Ishikawa (cell line): ENCODE measurements at regions not wholly inside any gene's neighbourhood (a gene's known extent, or its start where the extent isn't known, plus 50 kb on each side); places are given as distances from the start of the nearest gene placed in this dataset.

Source experiments
- CREB1 ChIP-seq: IDR thresholded peaks from 2 replicates; pipeline ENCODE4 v1.6.1; 2012; ENCODE audit warnings: low read depth
- EGR1 ChIP-seq: IDR thresholded peaks from 2 replicates; pipeline ENCODE4 v1.6.1; 2012
- EP300 ChIP-seq: IDR thresholded peaks from 2 replicates; pipeline ENCODE4 v1.6.1; 2012; ENCODE audit warnings: borderline replicate concordance
- MAX ChIP-seq: IDR thresholded peaks from 2 replicates; pipeline ENCODE4 v1.6.1; 2012
- NFIC ChIP-seq: IDR thresholded peaks from 2 replicates; pipeline ENCODE4 v1.6.1; 2012
- RAD21 ChIP-seq: IDR thresholded peaks from 2 replicates; pipeline ENCODE4 v1.6.1; 2012; ENCODE audit warnings: low read depth
- TCF12 ChIP-seq: IDR thresholded peaks from 2 replicates; pipeline ENCODE4 v1.6.1; 2012; ENCODE audit warnings: low read depth
- TEAD4 ChIP-seq: IDR thresholded peaks from 2 replicates; pipeline ENCODE4 v1.6.1; 2012
- USF1 ChIP-seq: IDR thresholded peaks from 2 replicates; pipeline ENCODE4 v1.6.1; 2012
- YY1 ChIP-seq: IDR thresholded peaks from 2 replicates; pipeline ENCODE4 v1.6.1; 2012; ENCODE audit warnings: low read depth

- TF ChIP-seq USF1 (no peak), EGR1 (no peak), EP300 (no peak), NFIC (no peak), TEAD4 (no peak), CREB1 (no peak), YY1 (no peak), MAX (no peak), RAD21 (no peak), TCF12 (no peak)
These were observed 391.3 kb upstream of the ERCC4 start for GRCh38 chr16:13528691-13529090.
